IPS-NIHi7 (cell line): ENCODE measurements at regions not wholly inside any gene's neighbourhood (a gene's known extent, or its start where the extent isn't known, plus 50 kb on each side); places are given as distances from the start of the nearest gene placed in this dataset.

Experiments used
- DNase-seq: peaks from one replicate; pipeline ENCODE4 v3.0.0; 2012; ENCODE audit warnings: mixed read lengths; ENCODE audit errors: extremely low spot score

DNA sequence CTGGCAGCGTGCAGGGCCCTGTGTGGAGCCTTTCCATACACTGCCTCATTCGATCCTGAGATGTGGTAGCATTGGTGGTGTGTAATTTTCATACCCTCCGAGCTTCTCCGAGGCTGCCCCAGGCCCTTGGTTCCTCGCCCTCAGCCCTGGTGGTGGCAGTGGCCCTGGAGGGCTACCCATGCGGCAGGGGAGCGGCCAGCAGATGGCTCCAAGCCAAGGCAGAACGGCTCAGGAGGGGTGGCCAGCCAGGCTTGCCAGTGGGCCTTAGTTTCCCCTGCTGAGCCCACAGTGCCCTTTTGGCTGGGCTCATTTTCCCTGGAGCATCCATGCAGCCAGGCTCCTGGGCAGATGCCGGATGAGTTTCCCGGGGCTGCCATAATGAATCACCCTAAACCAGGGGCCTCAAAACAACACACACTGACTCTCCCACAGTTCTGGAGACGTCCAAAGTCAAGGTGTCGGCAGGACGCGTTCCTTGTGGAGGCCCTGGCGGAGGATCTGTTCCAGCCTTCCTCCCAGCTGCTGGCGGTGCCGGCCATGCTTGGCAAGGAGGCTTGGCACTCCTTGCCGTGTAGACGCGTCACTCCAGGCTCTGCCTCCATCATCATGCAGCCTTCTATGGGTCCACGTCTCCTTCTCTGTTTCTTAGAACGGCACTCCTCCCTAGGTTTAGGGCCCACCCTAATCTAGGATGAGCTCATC, 158.8 kb upstream of the GSE1 start:
- DNase-seq = no peak

GRCh38 chr16:85455534-85455933, 157.6 kb upstream of the GSE1 start:
- no peak for DNase-seq

- no peak for DNase-seq
Measured at GRCh38 chr16:85457366-85457765, 155.8 kb upstream of the GSE1 start.

GRCh38 chr16:85458968-85459367, 154.2 kb upstream of the GSE1 start:
- DNase-seq = no peak

GRCh38 chr16:85459529-85460251, 153.4 kb upstream of the GSE1 start:
- DNase-seq = no peak

DNA sequence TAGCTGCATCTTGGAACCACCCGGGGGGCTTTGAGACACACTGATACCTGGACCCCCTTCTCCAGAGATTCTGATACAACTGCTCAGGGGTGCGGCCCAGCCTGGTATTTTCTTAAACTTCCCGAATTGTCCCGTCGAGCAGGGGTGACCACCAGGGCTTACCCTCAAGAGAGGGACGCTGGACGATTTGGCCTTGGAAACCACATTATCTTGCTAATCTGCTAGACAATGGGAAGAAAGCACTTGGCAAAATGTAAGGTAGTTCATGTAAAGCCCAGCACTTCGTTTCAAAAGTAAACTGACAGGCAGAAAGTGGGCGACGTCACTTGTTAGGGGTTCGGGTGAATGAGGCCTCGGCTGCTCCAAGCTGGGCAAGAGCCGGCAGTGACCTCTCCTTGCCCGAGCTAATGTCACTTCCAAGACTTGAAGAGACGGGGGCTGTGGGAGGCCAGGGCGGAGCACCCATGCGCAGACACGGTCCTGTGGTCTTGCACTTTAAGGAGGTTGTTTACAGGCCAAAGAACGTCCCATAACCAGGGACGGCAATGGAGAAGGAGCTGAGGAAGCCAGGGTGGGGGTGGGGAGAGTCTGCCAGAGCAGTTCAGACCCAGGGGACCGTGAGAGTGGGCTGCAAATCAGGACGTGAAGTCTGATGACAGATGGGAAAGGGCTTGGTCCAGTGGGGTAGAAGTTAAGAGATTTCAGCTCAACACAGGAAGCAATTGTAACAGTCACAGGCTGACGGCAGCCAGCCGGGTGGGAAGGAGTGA, 152.7 kb upstream of the GSE1 start:
- no peak for DNase-seq

GRCh38 chr16:85461022-85461813, 151.9 kb upstream of the GSE1 start:
- peak; percentile 46 for DNase-seq

GRCh38 chr16:85461814-85462713, 151.1 kb upstream of the GSE1 start:
- DNase-seq = peak; percentile 87

GRCh38 chr16:85462714-85463611, 150.2 kb upstream of the GSE1 start:
- no peak for DNase-seq

- DNase-seq = no peak
Measured at GRCh38 chr16:85463672-85464382, 149.3 kb upstream of the GSE1 start.

DNA sequence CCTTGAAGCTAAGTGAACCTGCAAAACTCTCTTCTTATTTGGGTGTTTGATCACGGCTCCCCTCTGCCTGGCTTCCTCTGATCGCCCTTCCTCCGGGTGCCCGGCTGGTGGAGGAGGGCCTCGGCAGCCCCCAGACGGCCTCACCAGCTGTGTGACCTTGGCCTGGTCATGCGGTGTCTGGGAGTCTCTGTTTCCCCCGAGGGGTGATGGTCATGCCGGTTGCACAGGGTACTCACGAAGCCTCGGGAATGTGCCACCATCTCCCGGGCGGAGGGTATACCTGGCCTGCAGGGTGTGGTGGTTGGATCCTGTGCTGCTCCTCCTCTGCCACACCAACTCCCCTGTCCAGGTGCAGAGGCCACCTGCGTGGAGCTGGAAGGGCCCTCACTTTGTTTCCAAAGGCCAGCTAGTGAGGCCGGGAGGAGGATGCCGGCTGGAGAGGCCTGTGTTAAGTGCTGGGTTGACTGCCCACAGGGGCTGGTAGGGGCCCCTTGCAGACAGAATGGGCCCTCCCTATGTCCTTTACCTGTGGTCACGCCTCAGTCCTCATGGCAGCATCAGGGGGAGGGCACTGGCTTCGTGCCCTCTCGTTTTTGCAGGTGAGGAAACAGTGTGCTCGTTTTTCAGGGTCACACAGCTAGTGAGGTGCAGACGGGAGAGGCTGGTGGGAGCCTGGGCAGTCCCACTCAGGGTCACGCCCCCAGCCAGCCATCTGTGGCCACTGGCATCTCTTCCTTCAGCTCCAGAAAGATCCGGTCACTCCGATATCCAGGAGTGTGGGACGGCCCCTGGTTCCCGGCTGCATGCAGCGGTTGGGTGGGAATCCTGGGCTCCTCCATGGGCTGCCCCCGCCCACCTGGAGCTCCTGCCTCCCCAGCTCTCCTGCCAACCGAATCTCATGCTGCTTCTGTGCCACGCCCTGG, 148.5 kb upstream of the GSE1 start:
- DNase-seq = no peak

- no peak for DNase-seq
Measured at GRCh38 chr16:85465328-85466303, 147.5 kb upstream of the GSE1 start.

DNA sequence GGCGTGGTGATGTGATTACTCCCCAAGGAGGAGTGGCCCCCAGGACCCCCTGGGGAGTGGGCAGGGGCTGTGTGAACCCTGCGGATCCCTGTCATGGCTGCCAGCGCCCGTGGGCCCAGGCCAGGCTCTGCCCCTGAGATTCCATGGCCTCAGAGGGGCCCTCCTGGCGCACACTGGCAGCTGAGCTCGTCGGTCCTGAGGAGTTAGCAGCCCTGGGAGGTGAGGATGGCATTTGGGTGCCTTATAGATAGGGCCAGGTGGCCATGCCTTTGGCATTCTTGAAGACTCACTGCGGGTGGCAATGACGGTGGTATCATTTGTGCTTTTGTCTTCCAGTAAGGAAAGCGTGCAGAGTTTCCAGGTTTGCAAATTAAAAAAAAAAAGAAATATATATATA, 146.8 kb upstream of the GSE1 start:
- no peak for DNase-seq

GRCh38 chr16:85466989-85467388, 146.1 kb upstream of the GSE1 start:
- DNase-seq = no peak

GRCh38 chr16:85469929-85470590, 143.1 kb upstream of the GSE1 start:
- DNase-seq = no peak

GRCh38 chr16:85470873-85471272, 142.2 kb upstream of the GSE1 start:
- DNase-seq = no peak
